Astrocyte of the hippocampus (primary cell): ENCODE measurements at regions not wholly inside any gene's neighbourhood (a gene's known extent, or its start where the extent isn't known, plus 50 kb on each side); places are given as distances from the start of the nearest gene placed in this dataset.
A peak's percentile ranks its signal among the peaks of the same experiment; 100 is the strongest.
"Not testable (repeated sequence)": the region's sequence is repeated elsewhere in the genome, so short reads cannot be mapped to it uniquely, and the experiment has no call there.

Experiments
- DNase-seq: peaks from one replicate; pipeline ENCODE4 v3.0.0; 2011; ENCODE audit warnings: low read depth, low spot score

DNA sequence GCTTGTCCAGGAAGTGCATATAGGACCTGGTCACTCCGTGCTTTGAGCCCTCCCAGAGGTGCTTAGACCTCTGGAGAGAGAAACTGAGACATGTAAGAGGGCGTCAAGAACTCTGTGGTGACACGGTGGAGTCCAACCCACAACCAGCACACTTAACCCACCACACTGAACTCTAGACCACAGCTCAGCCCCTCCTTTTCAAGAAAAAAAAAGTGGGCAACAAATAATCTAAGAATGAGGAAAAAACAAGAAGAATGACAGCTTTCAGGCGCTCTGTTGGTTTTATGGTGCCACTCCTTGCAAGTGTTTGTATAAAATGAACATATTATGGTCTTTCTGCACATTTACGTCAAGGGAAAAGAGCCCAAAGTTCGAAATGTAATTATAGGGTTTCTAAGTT lies 50.2 kb upstream of the SNAPC3 start:
- no peak for DNase-seq

DNA sequence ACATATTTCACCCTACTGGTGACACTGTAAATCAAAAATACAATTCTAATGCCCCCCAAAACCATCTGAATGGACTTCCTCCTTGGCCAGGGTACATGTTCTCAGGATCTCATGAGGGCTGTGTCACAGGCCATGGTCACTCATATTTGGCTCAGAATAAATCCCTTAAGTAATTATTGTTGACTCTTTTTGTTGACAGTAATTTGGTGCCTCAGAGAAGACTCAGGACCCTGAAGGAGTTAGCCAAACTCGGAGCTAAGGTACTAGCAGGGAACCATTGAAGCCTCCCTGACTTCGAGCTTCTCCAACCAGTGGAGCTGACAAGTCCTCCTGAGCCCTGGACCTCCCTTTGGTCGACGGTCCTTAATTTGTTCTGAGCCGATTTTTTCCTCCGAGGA lies 51.2 kb upstream of the SNAPC3 start:
- no peak for DNase-seq

GRCh38 chr9:15370466-15371447 lies 51.9 kb upstream of the SNAPC3 start:
- peak; percentile 44 for DNase-seq

GRCh38 chr9:15369871-15370270 lies 52.8 kb upstream of the SNAPC3 start:
- no peak for DNase-seq

DNA sequence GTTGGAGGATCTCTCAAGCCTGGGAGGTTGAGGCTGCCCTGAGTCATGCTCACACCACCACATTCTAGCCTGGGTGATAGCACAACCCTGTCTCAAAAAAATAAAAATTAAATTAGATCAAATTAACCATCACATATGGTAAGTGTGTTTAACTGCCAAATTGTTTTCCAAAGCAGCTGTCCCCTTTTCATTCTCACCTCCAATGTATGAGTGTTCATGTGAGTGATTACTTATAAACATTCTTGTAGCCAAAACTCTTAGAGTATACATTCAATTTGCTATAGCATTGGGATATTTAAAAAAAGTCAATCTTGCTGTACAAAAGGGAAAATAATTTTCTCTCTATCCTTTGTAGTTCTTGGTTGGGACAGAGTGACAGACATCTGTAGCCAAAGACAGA lies 53.4 kb upstream of the SNAPC3 start:
- DNase-seq, result no peak

DNA sequence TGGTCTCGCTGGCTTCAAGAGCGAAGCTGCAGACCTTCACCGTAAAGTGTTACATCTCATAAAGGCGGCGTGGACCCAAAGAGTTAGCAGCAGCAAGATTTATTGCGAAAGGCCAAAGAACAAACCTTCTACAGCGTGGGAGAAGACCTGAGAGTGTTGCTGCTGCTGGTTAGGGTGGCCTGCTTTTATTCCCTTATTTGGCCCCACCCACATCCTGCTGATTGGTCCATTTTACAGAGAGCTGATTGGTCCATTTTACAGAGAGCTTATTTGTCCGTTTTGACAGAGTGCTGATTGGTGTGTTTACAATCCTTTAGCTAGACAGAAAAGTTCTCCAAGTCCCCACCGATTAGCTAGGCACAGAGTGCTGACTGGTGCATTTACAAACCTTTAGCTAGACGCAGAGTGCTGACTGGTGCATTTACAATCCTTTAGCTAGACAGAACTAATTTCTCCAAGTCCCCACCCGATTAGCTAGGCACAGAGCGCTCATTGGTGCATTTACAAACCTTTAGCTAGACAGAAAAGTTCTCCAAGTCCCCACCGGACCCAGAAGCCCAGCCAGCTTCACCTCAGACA lies 57.6 kb upstream of the SNAPC3 start:
- not testable (repeated sequence) for DNase-seq

- no peak for DNase-seq
Observed at GRCh38 chr9:15361737-15362136, 54.7 kb upstream of the TTC39B start.

GRCh38 chr9:15357050-15357653 lies 50.1 kb upstream of the TTC39B start:
- no peak for DNase-seq
